AG04450 (cell line): ENCODE measurements at regions not wholly inside any gene's neighbourhood (a gene's known extent, or its start where the extent isn't known, plus 50 kb on each side); places are given as distances from the start of the nearest gene placed in this dataset.

Experiments
- CTCF ChIA-PET: fragments of 300-600, 350-600 bp; formaldehyde crosslinking; extraction: SDS; loops from one replicate; lab custom pipeline; 2022; ENCODE audit warnings: antibody characterized with exemption, inconsistent platforms; lab: Charles Lee
- POLR2A ChIA-PET: fragments of 350-600 bp; formaldehyde crosslinking; extraction: SDS; loops from one replicate; lab custom pipeline; 2021; ENCODE audit warnings: antibody characterized with exemption, inconsistent platforms; lab: Yijun Ruan, JAX
- DNase-seq: peaks from one replicate; pipeline ENCODE4 v3.0.0-alpha.2; 2011; ENCODE audit warnings: low read depth, low spot score
- H3K27ac ChIP-seq: one replicate; pipeline ENCODE4 v1.5.1; 2012; ENCODE audit warnings: low read depth, low read length, control low read depth
- H3K27me3 ChIP-seq: one replicate; pipeline ENCODE4 v1.6.0; 2012; ENCODE audit warnings: low read length; ENCODE audit not compliant: control insufficient read depth, insufficient read depth
- H3K4me3 ChIP-seq: 2 replicates; pipeline ENCODE4 v1.5.1; 2011; ENCODE audit warnings: mild to moderate bottlenecking, low read depth, low read length, control low read depth
- H3K9me3 ChIP-seq: 2 replicates; pipeline ENCODE4 v1.5.1; 2012; ENCODE audit warnings: low read length; ENCODE audit not compliant: control insufficient read depth, insufficient read depth
- TF ChIP-seq, protein P1 (sequence below): IDR thresholded peaks from 2 replicates; pipeline ENCODE4 v1.5.1; 2011; ENCODE audit warnings: low read depth, low read length, control low read depth, inconsistent platforms

DNA sequence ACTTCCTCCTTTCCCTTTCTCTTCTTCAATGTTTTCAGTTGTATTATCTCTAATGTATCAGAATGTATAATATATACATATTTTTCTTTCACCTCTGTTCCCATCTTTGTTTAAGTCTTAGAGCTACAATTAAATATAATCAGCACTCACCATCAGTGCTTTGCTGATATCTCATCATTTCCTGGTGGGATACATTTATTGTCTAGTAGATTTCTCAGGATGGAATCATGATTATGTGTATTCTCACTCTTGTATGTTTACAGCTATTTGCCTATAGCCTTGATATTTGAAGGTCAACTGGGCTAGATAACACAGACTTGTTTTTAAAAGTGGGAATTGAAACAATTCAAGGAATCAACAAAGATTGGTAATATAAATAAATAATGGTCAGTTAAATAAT, 124.9 kb upstream of the EEA1 start:
- no peak overlapping the region for H3K27ac ChIP-seq
- TF ChIP-seq, protein P1, sequence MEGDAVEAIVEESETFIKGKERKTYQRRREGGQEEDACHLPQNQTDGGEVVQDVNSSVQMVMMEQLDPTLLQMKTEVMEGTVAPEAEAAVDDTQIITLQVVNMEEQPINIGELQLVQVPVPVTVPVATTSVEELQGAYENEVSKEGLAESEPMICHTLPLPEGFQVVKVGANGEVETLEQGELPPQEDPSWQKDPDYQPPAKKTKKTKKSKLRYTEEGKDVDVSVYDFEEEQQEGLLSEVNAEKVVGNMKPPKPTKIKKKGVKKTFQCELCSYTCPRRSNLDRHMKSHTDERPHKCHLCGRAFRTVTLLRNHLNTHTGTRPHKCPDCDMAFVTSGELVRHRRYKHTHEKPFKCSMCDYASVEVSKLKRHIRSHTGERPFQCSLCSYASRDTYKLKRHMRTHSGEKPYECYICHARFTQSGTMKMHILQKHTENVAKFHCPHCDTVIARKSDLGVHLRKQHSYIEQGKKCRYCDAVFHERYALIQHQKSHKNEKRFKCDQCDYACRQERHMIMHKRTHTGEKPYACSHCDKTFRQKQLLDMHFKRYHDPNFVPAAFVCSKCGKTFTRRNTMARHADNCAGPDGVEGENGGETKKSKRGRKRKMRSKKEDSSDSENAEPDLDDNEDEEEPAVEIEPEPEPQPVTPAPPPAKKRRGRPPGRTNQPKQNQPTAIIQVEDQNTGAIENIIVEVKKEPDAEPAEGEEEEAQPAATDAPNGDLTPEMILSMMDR = no peak
- H3K4me3 ChIP-seq = no peak overlapping the region
- no peaks in the 10 kb centered on the region for H3K9me3 ChIP-seq
- CTCF ChIA-PET = interaction anchor here (1.2 kb wide), 1 partner anchor 11 kb away, joined by 3 read pairs; no protein-coding TSS in a partner anchor
- POLR2A ChIA-PET = no interaction called here
- no peaks in the 10 kb centered on the region for H3K27me3 ChIP-seq
- no peak for DNase-seq

DNA sequence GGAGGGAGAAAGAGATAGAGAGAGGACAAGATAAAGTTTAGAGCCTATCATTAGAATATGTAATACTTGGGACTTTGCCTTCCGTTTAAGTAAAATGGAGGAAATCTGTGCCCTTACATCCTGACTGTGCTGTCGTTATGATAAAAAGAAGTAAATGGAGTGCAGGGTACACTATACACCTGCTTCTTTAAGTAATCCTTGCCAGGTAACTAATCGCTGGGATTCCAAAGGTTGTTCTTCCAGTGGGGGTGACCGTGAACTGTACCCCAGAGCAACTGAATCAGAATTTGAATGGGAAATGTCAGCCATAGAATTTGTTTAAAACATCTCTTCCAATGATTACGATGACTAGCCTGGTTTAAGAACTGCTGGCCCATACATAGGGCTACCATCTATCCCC, 126.1 kb upstream of the EEA1 start:
- ChIA-PET POLR2A (no interaction called here), CTCF (interaction anchor here (1.2 kb wide), 1 partner anchor 12 kb away, joined by 3 read pairs; no protein-coding TSS in a partner anchor)
- no peaks in the 10 kb centered on the region for H3K9me3 ChIP-seq
- H3K27me3 ChIP-seq = no peaks in the 10 kb centered on the region
- TF ChIP-seq, protein P1 = no peak
- no peak for DNase-seq
- H3K27ac ChIP-seq = no peak overlapping the region
- H3K4me3 ChIP-seq = no peak overlapping the region

DNA sequence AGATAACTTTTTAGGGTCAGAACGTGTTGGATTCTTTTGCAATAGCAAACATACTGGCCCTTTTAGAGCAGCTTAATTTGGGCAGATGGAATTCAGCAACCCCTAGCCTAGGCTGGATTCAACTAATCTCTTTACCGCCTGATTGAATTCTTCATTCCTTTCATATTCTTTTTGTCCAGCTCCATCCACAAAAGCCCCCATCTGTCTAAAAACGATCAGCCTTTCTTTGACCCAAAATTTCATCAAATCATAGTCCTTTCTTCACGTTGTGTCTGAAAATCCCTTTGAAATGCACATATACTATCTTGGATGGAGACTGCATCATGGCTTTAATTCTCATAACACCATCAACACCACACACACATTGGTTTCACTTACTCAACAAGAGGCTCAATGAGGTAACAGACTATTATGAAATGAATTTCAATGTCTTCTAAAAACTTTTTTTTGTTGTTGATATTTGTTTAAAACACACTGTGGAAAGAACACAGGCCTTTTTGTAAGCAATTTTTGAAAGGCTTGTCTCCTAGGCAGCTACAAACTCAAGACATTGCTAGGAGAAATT, 128.0 kb upstream of the EEA1 start:
- Histone ChIP-seq H3K27me3 (no peaks in the 10 kb centered on the region), H3K9me3 (no peaks in the 10 kb centered on the region), H3K4me3 (no peak overlapping the region), H3K27ac (no peak overlapping the region)
- ChIA-PET CTCF (no interaction called here), POLR2A (no interaction called here)
- DNase-seq = no peak
- TF ChIP-seq, protein P1 = no peak

DNA sequence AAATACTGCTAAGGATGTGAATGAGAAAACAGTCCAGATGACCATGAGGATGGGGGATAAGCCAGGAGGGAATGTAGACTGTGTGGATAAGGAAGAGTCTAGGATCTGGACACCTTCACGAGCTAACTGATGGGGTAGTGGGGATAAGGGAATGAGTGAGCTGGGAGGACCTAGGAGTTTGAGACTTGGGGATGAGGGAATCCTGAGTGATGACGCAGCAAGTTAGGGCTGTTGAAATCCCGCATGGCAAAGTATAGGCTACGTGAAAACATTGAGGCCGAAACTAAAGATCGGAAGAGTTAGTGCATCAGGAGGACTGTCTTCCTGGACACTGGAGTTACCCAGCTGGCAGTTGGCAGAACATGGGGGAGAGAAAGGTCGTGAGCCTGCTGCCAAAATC, 129.2 kb upstream of the EEA1 start:
- TF ChIP-seq, protein P1 = no peak
- POLR2A ChIA-PET = interaction anchor here (0.6 kb wide), 1 partner anchor 465 kb away, joined by 4 read pairs; no protein-coding TSS in a partner anchor
- Histone ChIP-seq H3K4me3 (no peak overlapping the region), H3K27me3 (peaks cover 4% of the 10 kb centered on the region), H3K9me3 (no peaks in the 10 kb centered on the region), H3K27ac (no peak overlapping the region)
- DNase-seq = no peak
- CTCF ChIA-PET = no interaction called here

DNA sequence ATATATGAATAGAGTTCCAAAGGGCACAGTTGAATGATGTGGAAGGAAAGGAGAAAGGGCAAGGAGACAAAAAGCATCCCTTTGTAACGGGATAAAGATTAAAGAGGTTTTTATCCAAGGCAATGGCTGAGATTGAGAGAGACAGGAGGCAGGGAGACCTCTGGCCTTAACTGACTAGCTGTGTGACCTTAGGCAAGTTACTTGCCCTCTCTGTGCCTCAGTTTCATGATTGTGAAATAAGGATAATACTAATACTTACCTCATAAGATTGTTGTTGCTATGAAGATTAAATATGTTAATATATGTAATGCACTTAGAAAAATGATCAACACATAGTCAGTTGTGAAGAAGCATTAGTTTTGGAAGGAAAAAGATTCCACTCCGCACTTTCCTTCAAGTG, 130.2 kb upstream of the EEA1 start:
- CTCF ChIA-PET = no interaction called here

More for the DNA sequence above, 130.2 kb upstream of the EEA1 start:
- Histone ChIP-seq H3K9me3 (no peaks in the 10 kb centered on the region), H3K27ac (no peak overlapping the region), H3K27me3 (peaks cover 4% of the 10 kb centered on the region), H3K4me3 (no peak overlapping the region)
- POLR2A ChIA-PET = no interaction called here
- no peak for DNase-seq
- TF ChIP-seq, protein P1 = no peak
